ENCODE measurements at regions not wholly inside any gene's neighbourhood (a gene's known extent, or its start where the extent isn't known, plus 50 kb on each side); places are given as distances from the start of the nearest gene placed in this dataset.

GRCh38 chr12:18192119-18192518 lies 69.2 kb upstream of the PIK3C2G start:
- H3K9me3 ChIP-seq = no peaks in the 10 kb centered on the region
- H3K27me3 Mint-ChIP-seq (ENCODE audit: insufficient read depth, unreplicated experiment) = peaks cover 11% of the 10 kb centered on the region
- no peaks in the 10 kb centered on the region for H3K36me3 ChIP-seq (ENCODE audit: control insufficient read depth, insufficient read depth, low read length)
- DNase-seq = no peak
- H3K4me1 ChIP-seq = no peaks in the 10 kb centered on the region
- ChIA-PET CTCF (no interaction called here), POLR2A (no interaction called here)
- H3K4me3 Mint-ChIP-seq (ENCODE audit: unreplicated experiment) = no peak overlapping the region
- BruUV-seq (replicated peaks) = no TSS peak
- no peak for TF ChIP-seq CTCF (IDR thresholded peaks at IDR 0.05; ENCODE audit: insufficient read depth in 1 of 2, low read depth in 1 of 2, low read length in 1 of 2, severe bottlenecking in 1 of 2, unreplicated experiment in 1 of 2)
- intact Hi-C loops (cut with micrococcal nuclease; ENCODE audit: unreplicated experiment) = no loop called here
- H3K36me3 Mint-ChIP-seq (ENCODE audit: insufficient read depth, unreplicated experiment) = no peaks in the 10 kb centered on the region
- no peak overlapping the region for H3K27ac Mint-ChIP-seq (ENCODE audit: unreplicated experiment)
- H3K9me3 Mint-ChIP-seq (ENCODE audit: unreplicated experiment) = no peaks in the 10 kb centered on the region
- no peaks in the 10 kb centered on the region for H3K27me3 ChIP-seq (replicated peaks; ENCODE audit: control insufficient read depth, insufficient read depth, low read length)
- no peak overlapping the region for H3K4me3 ChIP-seq (ENCODE audit: low read depth, low read length)
- no peaks in the 10 kb centered on the region for H3K4me1 Mint-ChIP-seq (ENCODE audit: low read depth, unreplicated experiment)

GRCh38 chr12:18183141-18183540 lies 78.2 kb upstream of the PIK3C2G start:
- no peaks in the 10 kb centered on the region for H3K4me1 Mint-ChIP-seq (ENCODE audit: low read depth, unreplicated experiment)
- Histone ChIP-seq H3K27me3 (replicated peaks; ENCODE audit: control insufficient read depth, insufficient read depth, low read length) (no peaks in the 10 kb centered on the region), H3K4me1 (no peaks in the 10 kb centered on the region), H3K9me3 (no peaks in the 10 kb centered on the region), H3K4me3 (ENCODE audit: low read depth, low read length) (no peak overlapping the region), H3K36me3 (ENCODE audit: control insufficient read depth, insufficient read depth, low read length) (no peaks in the 10 kb centered on the region)
- POLR2A ChIA-PET = no interaction called here
- H3K9me3 Mint-ChIP-seq (ENCODE audit: unreplicated experiment) = no peaks in the 10 kb centered on the region
- intact Hi-C loops (cut with micrococcal nuclease; ENCODE audit: unreplicated experiment) = no loop called here
- CTCF ChIA-PET = no interaction called here
- no peaks in the 10 kb centered on the region for H3K36me3 Mint-ChIP-seq (ENCODE audit: insufficient read depth, unreplicated experiment)
- TF ChIP-seq CTCF (IDR thresholded peaks at IDR 0.05; ENCODE audit: insufficient read depth in 1 of 2, low read depth in 1 of 2, low read length in 1 of 2, severe bottlenecking in 1 of 2, unreplicated experiment in 1 of 2) = no peak
- peaks cover 5% of the 10 kb centered on the region for H3K27me3 Mint-ChIP-seq (ENCODE audit: insufficient read depth, unreplicated experiment)
- no peak overlapping the region for H3K4me3 Mint-ChIP-seq (ENCODE audit: unreplicated experiment)
- H3K27ac Mint-ChIP-seq (ENCODE audit: unreplicated experiment) = no peak overlapping the region
- DNase-seq = no peak
- no TSS peak for BruUV-seq (replicated peaks)

GRCh38 chr12:18171571-18171970 lies 81.6 kb upstream of the RERGL start:
- no peaks in the 10 kb centered on the region for H3K9me3 ChIP-seq
- POLR2A ChIA-PET = no interaction called here
- no peaks in the 10 kb centered on the region for H3K9me3 Mint-ChIP-seq (ENCODE audit: unreplicated experiment)
- no peak overlapping the region for H3K27ac Mint-ChIP-seq (ENCODE audit: unreplicated experiment)
- DNase-seq = no peak
- H3K27me3 Mint-ChIP-seq (ENCODE audit: insufficient read depth, unreplicated experiment) = peaks cover 5% of the 10 kb centered on the region
- CTCF ChIA-PET = no interaction called here
- H3K4me1 Mint-ChIP-seq (ENCODE audit: low read depth, unreplicated experiment) = no peaks in the 10 kb centered on the region
- no peak overlapping the region for H3K4me3 Mint-ChIP-seq (ENCODE audit: unreplicated experiment)
- no TSS peak for BruUV-seq (replicated peaks)
- H3K36me3 ChIP-seq (ENCODE audit: control insufficient read depth, insufficient read depth, low read length) = no peaks in the 10 kb centered on the region
- no peaks in the 10 kb centered on the region for H3K27me3 ChIP-seq (replicated peaks; ENCODE audit: control insufficient read depth, insufficient read depth, low read length)
- no peak for TF ChIP-seq CTCF (IDR thresholded peaks at IDR 0.05; ENCODE audit: insufficient read depth in 1 of 2, low read depth in 1 of 2, low read length in 1 of 2, severe bottlenecking in 1 of 2, unreplicated experiment in 1 of 2)
- intact Hi-C loops (cut with micrococcal nuclease; ENCODE audit: unreplicated experiment) = no loop called here
- no peaks in the 10 kb centered on the region for H3K36me3 Mint-ChIP-seq (ENCODE audit: insufficient read depth, unreplicated experiment)
- no peaks in the 10 kb centered on the region for H3K4me1 ChIP-seq
- H3K4me3 ChIP-seq (ENCODE audit: low read depth, low read length) = no peak overlapping the region

All from Caco-2 (cell line).